IMR-90 (cell line): ENCODE measurements at regions not wholly inside any gene's neighbourhood (a gene's known extent, or its start where the extent isn't known, plus 50 kb on each side); places are given as distances from the start of the nearest gene placed in this dataset.
"Not testable (repeated sequence)": the region's sequence is repeated elsewhere in the genome, so short reads cannot be mapped to it uniquely, and the experiment has no call there.

Experiments
- CEBPB ChIP-seq: IDR thresholded peaks from 2 replicates; pipeline ENCODE4 v1.6.1; 2012; ENCODE audit warnings: low read depth, low read length, improper control_type of control experiment
- CHD1 ChIP-seq: IDR thresholded peaks from 2 replicates; pipeline ENCODE4 v1.6.1; 2012; ENCODE audit warnings: low read depth, low read length, improper control_type of control experiment
- CTCF ChIP-seq: conservative IDR thresholded peaks from 2 replicates; pipeline ENCODE4 v1.5.1; 2012; ENCODE audit warnings: mild to moderate bottlenecking, low read depth, low read length, improper control_type of control experiment
- ELK1 ChIP-seq: fragments of 150-350 bp; IDR thresholded peaks from 2 replicates; pipeline ENCODE4 v1.6.1; 2016; ENCODE audit warnings: low read depth, mild to moderate bottlenecking, low read length, moderate library complexity, borderline replicate concordance
- FOS ChIP-seq: fragments of 150-350 bp; IDR thresholded peaks from 2 replicates; pipeline ENCODE4 v1.6.1; 2016; ENCODE audit warnings: low read depth, low read length
- MAFK ChIP-seq: IDR thresholded peaks from 2 replicates; pipeline ENCODE4 v1.6.1; 2012; ENCODE audit warnings: low read depth, low read length, improper control_type of control experiment
- MAZ ChIP-seq: IDR thresholded peaks from 2 replicates; pipeline ENCODE4 v1.6.1; 2012; ENCODE audit warnings: low read depth, mild to moderate bottlenecking, low read length, improper control_type of control experiment, moderate library complexity, borderline replicate concordance
- MXI1 ChIP-seq: IDR thresholded peaks from 2 replicates; pipeline ENCODE4 v1.6.1; 2012; ENCODE audit warnings: low read depth, mild to moderate bottlenecking, low read length, moderate library complexity, borderline replicate concordance
- NFE2L2 ChIP-seq: fragments of 150-350 bp; IDR thresholded peaks from 2 replicates; pipeline ENCODE4 v1.6.1; 2016; ENCODE audit warnings: low read depth, mild to moderate bottlenecking, low read length
- POLR2A ChIP-seq: IDR thresholded peaks from 2 replicates; pipeline ENCODE4 v1.6.1; 2012; ENCODE audit warnings: mild to moderate bottlenecking, low read depth, low read length
- RAD21 ChIP-seq: IDR thresholded peaks from 2 replicates; pipeline ENCODE4 v1.6.1; 2012; ENCODE audit warnings: low read length, improper control_type of control experiment
- RCOR1 ChIP-seq: IDR thresholded peaks from 2 replicates; pipeline ENCODE4 v1.6.1; 2012; ENCODE audit warnings: mild to moderate bottlenecking, low read length, improper control_type of control experiment; ENCODE audit not compliant: insufficient replicate concordance
- RFX5 ChIP-seq: IDR thresholded peaks from 2 replicates; pipeline ENCODE4 v1.8.0; 2012; ENCODE audit warnings: low read depth, mild to moderate bottlenecking, low read length, moderate library complexity
- SMC3 ChIP-seq: fragments of 150-350 bp; IDR thresholded peaks from 2 replicates; pipeline ENCODE4 v1.6.1; 2016; ENCODE audit warnings: low read depth, mild to moderate bottlenecking, antibody characterized with exemption, low read length, moderate library complexity

GRCh38 chr6:84626527-84626926, 137.9 kb downstream of the TBX18 start:
- TF ChIP-seq CTCF, MXI1, POLR2A, RCOR1, RAD21, MAZ, FOS, CEBPB, CHD1, ELK1, SMC3, RFX5, MAFK, NFE2L2: not testable (repeated sequence)
